ENCODE measurements at regions not wholly inside any gene's neighbourhood (a gene's known extent, or its start where the extent isn't known, plus 50 kb on each side); places are given as distances from the start of the nearest gene placed in this dataset.

DNA sequence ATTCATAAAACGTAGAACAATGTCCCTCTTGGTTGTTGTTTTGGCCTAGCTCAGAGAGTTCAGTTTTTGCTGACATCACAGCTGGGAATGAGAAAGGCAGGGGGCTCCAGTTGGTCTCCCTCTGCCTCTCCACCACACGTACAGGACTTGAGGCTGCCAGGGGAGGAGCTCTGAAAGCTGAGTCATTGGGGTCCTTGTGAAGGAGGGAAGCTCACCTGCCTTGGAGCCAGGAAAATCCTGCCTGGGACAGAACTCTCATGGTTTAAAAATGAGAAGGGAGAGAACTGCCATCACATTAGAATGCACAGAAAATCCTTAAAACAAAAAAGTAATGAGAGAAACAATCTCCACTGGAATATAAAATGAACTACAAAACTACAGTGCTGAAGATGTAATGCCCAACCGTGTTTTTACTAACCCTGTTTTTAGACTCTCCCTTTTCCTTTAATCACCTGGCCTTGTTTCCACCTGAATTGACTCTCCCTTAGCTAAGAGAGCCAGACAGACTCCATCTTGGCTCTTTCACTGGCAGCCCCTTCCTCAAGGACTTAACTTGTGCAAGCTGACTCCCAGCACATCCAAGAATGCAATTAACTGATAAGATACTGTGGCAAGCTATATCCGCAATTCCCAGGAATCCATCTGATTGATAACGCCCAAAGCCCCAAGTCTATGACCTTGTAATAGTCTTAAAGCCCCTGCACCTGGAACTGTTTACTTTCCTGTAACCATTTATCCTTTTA is 58.6 kb upstream of the TARP start:
- DNase-seq = peak; percentile 2

DNA sequence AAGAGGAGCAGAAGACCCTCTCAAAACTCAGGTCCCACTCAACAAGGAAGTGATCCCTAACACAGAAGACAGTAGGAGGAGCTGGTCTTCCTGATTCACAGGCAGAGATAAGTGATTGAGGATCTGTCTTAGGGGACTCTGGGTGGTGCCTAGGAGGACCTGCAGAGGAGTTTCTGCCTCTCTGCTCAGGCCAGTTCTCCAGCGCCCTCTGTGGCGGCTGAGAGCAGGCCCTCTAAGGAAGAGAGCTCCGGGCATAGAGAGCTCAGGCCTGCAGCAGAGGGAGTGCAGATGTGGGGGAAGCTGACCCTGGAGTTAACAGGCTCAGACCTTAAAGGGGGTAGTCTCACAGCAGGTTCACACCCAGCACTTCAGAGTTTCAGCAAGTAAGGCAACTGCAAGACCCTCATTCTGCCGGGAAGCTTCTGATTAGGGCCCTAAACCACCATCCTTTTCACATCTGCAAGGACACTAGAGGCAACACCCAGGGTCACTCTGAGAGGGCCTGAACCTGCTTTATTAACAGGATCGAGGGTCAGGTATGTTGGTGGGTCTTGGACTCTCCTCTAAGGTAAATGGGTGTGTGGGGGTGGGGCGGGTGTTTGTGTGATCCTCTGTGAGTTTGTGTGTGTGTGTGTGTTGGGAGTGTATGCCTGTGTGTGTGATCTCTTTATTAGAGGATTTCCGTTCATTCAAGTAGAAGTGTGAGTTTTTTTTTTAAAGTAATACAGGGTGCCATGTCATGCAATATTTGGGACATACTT is 57.6 kb upstream of the TARP start:
- peak; percentile 86 for DNase-seq

DNA sequence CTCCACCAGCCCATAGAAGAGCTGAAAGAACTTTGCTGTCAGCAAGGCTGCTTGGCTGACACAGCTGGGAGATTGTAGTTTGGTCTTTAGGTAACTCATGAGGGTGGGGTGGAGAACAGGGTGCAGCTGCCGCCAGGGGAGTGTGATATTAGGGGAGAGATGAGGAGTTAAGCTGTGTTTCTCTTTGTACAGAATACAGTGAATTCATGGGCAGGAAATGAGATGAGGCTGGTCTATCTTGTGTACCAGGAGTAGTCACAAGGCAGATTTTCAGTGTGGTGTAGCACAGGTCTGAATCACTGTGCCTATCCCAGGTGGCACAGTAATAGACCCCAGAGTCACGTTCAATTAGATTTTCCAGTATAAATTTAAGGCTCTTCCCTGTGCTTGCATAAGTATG is 56.6 kb upstream of the TARP start:
- no peak for DNase-seq

GRCh38 chr7:38329340-38329739 is 55.9 kb upstream of the TARP start:
- DNase-seq = no peak

GRCh38 chr7:38328814-38329213 is 55.4 kb upstream of the TARP start:
- no peak for DNase-seq

GRCh38 chr7:38327637-38328036 is 54.2 kb upstream of the TARP start:
- peak; percentile 11 for DNase-seq
